ENCODE measurements at regions not wholly inside any gene's neighbourhood (a gene's known extent, or its start where the extent isn't known, plus 50 kb on each side); places are given as distances from the start of the nearest gene placed in this dataset.

DNA sequence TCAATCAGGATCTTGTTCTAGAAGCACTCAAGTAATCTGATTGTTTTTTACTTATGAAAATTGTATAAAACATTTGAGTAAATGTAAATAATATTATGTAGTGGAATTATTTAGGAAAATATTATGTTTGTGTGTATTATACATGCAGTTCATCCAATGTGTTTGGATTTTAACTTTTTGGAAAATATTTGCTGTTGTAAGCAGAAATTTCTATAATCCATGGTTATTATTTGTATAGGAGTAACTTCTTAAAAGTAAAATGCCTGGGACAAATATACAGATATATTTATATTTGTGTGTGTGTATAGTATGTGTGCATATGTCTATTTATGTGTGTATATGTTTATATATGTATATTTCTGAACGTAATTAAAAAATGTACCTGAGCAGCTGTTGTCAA lies 1394.6 kb upstream of the AGA start:
- no peaks in the 10 kb centered on the region for H3K4me1 ChIP-seq
- DNase-seq (ENCODE audit: extremely low spot score), result no peak
- no peaks in the 10 kb centered on the region for H3K9me3 ChIP-seq
- no peak for TF ChIP-seq POLR2AphosphoS5 (IDR thresholded peaks at IDR 0.05)
- TF ChIP-seq POLR2A (IDR thresholded peaks at IDR 0.05; ENCODE audit: low read depth), result no peak
- no peak for TF ChIP-seq EP300 (IDR thresholded peaks at IDR 0.05)
- WGBS, result 73% methylated on average over 1 of the region's 1 CpG
- H3K4me3 ChIP-seq, result no peak overlapping the region
- no peaks in the 10 kb centered on the region for H3K36me3 ChIP-seq
- no peak overlapping the region for H3K27ac ChIP-seq (replicated peaks in 1 of 4)
- intact Hi-C loops (cut with DNase I), result no loop called here
- no peaks in the 10 kb centered on the region for H3K27me3 ChIP-seq

DNA sequence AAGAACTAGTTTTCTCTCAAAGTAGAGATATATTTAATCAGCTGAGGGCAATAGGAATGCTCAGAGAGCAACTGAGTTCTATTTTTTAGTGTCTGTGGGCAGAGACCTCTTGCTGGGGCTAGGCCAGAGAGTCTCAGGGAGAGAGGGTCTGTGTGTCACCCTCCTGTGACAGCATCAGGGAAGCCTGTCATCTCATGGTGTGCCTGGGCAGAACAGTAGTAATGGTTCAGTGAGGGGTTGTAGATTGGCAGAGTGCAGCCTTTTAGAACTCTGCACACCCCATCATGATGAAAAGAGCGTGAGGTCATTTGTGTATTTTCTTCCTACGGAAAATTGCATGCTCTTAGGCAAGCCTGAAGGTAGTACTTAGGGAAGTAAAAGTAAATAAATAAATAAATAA lies 1396.5 kb upstream of the AGA start:
- Histone ChIP-seq H3K27me3 (no peaks in the 10 kb centered on the region), H3K9me3 (no peaks in the 10 kb centered on the region), H3K36me3 (no peaks in the 10 kb centered on the region), H3K4me3 (no peak overlapping the region), H3K4me1 (no peaks in the 10 kb centered on the region), H3K27ac (replicated peaks in 1 of 4) (no peak overlapping the region)
- TF ChIP-seq POLR2AphosphoS5 (IDR thresholded peaks at IDR 0.05), result no peak
- TF ChIP-seq POLR2A (IDR thresholded peaks at IDR 0.05; ENCODE audit: low read depth), result no peak
- no peak for TF ChIP-seq EP300 (IDR thresholded peaks at IDR 0.05)
- TF ChIP-seq, protein P1, sequence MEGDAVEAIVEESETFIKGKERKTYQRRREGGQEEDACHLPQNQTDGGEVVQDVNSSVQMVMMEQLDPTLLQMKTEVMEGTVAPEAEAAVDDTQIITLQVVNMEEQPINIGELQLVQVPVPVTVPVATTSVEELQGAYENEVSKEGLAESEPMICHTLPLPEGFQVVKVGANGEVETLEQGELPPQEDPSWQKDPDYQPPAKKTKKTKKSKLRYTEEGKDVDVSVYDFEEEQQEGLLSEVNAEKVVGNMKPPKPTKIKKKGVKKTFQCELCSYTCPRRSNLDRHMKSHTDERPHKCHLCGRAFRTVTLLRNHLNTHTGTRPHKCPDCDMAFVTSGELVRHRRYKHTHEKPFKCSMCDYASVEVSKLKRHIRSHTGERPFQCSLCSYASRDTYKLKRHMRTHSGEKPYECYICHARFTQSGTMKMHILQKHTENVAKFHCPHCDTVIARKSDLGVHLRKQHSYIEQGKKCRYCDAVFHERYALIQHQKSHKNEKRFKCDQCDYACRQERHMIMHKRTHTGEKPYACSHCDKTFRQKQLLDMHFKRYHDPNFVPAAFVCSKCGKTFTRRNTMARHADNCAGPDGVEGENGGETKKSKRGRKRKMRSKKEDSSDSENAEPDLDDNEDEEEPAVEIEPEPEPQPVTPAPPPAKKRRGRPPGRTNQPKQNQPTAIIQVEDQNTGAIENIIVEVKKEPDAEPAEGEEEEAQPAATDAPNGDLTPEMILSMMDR (IDR thresholded peaks at IDR 0.05), result no peak
- no peak for DNase-seq (ENCODE audit: extremely low spot score)
- WGBS, result 86% methylated on average over 2 of the region's 2 CpGs
- intact Hi-C loops (cut with DNase I), result no loop called here

DNA sequence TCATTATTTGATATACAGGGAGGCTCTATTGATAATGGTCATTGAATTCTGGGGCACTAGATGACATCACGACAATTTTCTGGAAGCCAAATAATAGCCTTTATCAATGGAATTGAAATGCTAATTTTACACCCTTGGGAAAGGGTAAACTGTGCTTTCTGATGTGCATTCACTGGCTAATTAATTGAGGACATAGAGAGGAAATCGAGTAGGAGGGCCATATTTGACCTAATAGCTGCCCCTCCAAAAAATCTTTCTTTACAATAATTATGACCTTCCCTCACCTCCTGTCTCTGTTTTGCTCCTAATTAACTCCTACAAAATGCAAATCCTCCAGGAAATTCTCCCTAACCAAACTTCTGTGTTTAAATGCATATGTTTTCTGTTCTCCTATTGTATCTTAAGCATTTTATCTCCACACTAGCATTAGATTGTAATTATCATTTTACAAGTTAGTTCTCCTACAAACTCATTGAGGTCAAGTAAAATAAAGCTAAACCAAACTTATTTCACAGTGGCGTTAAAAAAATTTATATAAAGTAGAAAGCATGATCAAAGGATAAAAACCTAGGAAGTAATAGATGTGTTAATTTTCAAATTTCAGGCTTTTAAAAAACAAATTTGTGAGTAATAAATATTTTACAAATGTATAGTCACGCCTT lies 1414.0 kb upstream of the AGA start:
- Histone ChIP-seq H3K27me3 (no peaks in the 10 kb centered on the region), H3K27ac (replicated peaks in 1 of 4) (no peak overlapping the region), H3K36me3 (no peaks in the 10 kb centered on the region), H3K4me3 (no peak overlapping the region), H3K4me1 (no peaks in the 10 kb centered on the region), H3K9me3 (no peaks in the 10 kb centered on the region)
- no peak for TF ChIP-seq POLR2AphosphoS5 (IDR thresholded peaks at IDR 0.05)
- DNase-seq (ENCODE audit: extremely low spot score), result no peak
- intact Hi-C loops (cut with DNase I), result no loop called here
- WGBS, result 69% methylated on average over 4 of the region's 4 CpGs

DNA sequence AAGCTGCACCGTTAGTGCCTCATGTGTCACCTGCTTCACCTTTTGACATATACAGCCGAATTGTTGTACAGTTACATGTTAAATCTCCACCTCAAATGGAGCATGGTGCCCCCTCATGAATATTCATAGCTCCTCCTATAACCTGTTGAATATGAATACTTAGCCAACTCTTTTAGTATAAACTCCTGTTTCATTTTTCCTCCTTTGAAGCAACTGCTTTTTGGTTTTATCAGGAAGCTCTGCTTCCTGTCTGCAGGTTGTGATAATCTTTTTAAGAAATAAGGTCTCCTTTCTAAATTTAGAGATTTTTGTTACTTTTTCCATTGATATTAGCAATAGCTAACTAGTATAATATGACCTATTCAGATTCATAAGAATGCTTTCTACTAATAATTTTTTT lies 1429.2 kb upstream of the AGA start:
- no peak overlapping the region for H3K27ac ChIP-seq (replicated peaks in 1 of 4)
- no peak for DNase-seq (ENCODE audit: extremely low spot score)
- 72% methylated on average over 2 of the region's 2 CpGs for WGBS
- no peaks in the 10 kb centered on the region for H3K36me3 ChIP-seq
- intact Hi-C loops (cut with DNase I), result no loop called here
- H3K9me3 ChIP-seq, result no peaks in the 10 kb centered on the region
- TF ChIP-seq POLR2AphosphoS5 (IDR thresholded peaks at IDR 0.05) (no peak), POLR2A (IDR thresholded peaks at IDR 0.05; ENCODE audit: low read depth) (no peak), EP300 (IDR thresholded peaks at IDR 0.05) (no peak)
- TF ChIP-seq, protein P1 (IDR thresholded peaks at IDR 0.05), result no peak
- H3K27me3 ChIP-seq, result no peaks in the 10 kb centered on the region
- H3K4me3 ChIP-seq, result no peak overlapping the region
- H3K4me1 ChIP-seq, result no peaks in the 10 kb centered on the region

DNA sequence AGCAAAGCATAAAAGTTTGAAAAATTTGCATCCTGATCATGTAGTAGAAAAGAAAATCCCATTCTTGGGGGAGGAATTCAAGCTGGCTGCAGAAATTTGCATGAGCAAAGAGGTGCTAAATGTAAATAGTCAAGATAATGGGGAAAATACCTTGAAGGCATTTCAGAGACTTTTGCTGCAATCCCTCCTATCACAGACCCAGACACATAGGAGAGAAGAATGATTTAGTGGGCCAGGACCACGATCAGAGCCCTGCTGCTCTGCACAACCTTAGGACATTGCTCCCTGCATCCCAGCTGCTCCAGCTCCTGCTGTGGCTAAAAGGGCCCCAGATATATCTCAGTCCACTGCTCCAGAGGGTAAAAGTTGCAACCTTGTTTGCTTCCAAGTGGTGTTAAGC lies 1439.7 kb upstream of the AGA start:
- intact Hi-C loops (cut with DNase I), result no loop called here
- TF ChIP-seq, protein P1 (IDR thresholded peaks at IDR 0.05), result no peak
- TF ChIP-seq EP300 (IDR thresholded peaks at IDR 0.05) (no peak), POLR2A (IDR thresholded peaks at IDR 0.05; ENCODE audit: low read depth) (no peak), POLR2AphosphoS5 (IDR thresholded peaks at IDR 0.05) (no peak)
- 60% methylated on average over 1 of the region's 1 CpG for WGBS
- no peaks in the 10 kb centered on the region for H3K36me3 ChIP-seq
- H3K4me3 ChIP-seq, result no peak overlapping the region
- H3K4me1 ChIP-seq, result no peaks in the 10 kb centered on the region
- H3K27ac ChIP-seq (replicated peaks in 1 of 4), result no peak overlapping the region
- no peaks in the 10 kb centered on the region for H3K27me3 ChIP-seq
- DNase-seq (ENCODE audit: extremely low spot score), result no peak
- H3K9me3 ChIP-seq, result peaks cover 0 to 8% (median 3%) of the 10 kb centered on the region in 4 donors

DNA sequence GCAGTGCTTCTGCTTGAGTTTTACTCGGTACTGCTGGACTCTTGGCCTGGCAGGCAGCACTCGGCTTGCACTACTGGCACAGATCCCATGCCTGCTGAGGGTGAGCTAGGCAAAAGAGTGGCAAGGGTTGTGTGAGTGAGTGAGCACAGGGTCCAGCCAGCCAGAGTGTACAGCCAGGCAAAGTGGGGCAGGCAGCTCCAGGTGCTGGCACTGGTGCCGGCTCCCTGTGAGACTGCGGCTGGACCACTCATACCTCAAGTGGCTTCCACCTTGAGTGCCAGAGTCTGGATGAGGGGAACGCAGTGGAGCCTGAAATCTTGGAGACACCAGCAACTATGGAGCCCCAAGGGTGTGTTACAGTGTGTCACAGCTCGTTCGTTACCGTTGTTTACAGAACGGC lies 1451.9 kb upstream of the AGA start:
- no peaks in the 10 kb centered on the region for H3K9me3 ChIP-seq
- H3K4me3 ChIP-seq, result no peak overlapping the region
- DNase-seq (ENCODE audit: extremely low spot score), result no peak
- no peaks in the 10 kb centered on the region for H3K27me3 ChIP-seq
- 95% methylated on average over 6 of the region's 9 CpGs for WGBS
- no peak overlapping the region for H3K27ac ChIP-seq (replicated peaks in 1 of 4)
- H3K4me1 ChIP-seq, result no peaks in the 10 kb centered on the region
- no peaks in the 10 kb centered on the region for H3K36me3 ChIP-seq
- TF ChIP-seq EP300 (IDR thresholded peaks at IDR 0.05), result no peak
- TF ChIP-seq, protein P1 (IDR thresholded peaks at IDR 0.05), result no peak
- TF ChIP-seq POLR2AphosphoS5 (IDR thresholded peaks at IDR 0.05), result no peak
- TF ChIP-seq POLR2A (IDR thresholded peaks at IDR 0.05; ENCODE audit: low read depth), result no peak
- intact Hi-C loops (cut with DNase I), result no loop called here

Data from esophagus muscularis mucosa (tissue), 4 donors.